Epithelial cell of prostate (primary cell): ENCODE measurements at regions not wholly inside any gene's neighbourhood (a gene's known extent, or its start where the extent isn't known, plus 50 kb on each side); places are given as distances from the start of the nearest gene placed in this dataset.
"Not testable (repeated sequence)": the region's sequence is repeated elsewhere in the genome, so short reads cannot be mapped to it uniquely, and the experiment has no call there.

ENCODE experiments used
- DNase-seq: peaks from one replicate; pipeline ENCODE4 v3.0.0-alpha.2; 2011; ENCODE audit warnings: low read depth, low spot score
- H3K27ac ChIP-seq: fragments of 450-650 bp; 2 replicates; pipeline ENCODE4 v1.5.1; 2017; ENCODE audit warnings: mild to moderate bottlenecking

DNA sequence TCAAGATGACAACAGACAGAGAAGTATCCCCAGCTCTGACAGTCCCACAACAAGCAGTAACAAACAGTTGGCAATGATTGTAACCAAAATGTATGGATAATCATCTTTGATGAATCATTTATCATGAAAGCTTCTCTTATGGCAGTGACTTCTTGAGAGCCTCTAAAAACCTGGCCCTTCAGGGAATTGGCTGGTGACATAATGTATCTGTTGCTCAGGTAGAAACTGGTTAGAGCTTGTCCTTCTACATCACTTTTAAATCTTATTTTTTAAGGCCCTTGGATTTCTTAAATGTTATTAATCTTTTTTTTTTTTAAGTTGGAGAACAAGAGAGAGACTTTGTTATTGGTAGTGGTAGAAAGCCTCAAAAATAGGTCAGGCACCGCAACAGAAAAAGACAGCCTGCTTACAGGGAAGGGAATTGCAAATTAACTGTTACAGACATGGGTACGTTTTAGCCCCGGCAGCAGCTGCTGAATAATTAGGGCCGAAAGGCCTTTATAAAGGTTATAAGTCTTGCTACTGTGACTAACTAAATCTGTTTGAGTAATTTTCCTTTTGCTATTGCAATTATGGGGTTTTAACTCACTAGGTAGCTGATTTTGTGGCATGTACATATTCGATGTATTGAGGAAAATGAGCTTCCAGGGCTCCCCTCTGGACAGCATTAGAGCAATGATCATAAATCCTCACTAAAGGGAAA lies 207.7 kb upstream of the LRRC4C start:
- no peak overlapping the region for H3K27ac ChIP-seq
- no peak for DNase-seq

DNA sequence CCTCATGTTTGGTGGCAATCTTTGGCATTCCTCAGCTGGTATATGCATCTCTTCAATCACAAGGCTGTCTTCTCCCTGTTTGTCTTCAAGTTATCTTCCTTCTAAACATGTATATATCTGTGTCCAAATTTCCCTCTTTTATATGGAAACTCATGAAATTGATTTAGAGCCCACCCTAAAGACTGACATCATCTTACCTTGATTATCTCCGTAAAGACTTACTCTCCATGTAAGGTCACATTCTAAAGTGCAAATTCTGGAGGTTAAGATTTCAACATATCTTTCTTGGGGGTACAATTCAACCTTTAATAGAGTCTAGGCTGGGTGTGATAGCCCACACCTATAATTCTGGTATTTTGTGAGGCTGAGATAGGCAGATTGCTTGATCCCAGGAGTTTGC lies 215.8 kb upstream of the LRRC4C start:
- H3K27ac ChIP-seq = no peak overlapping the region
- DNase-seq = no peak

DNA sequence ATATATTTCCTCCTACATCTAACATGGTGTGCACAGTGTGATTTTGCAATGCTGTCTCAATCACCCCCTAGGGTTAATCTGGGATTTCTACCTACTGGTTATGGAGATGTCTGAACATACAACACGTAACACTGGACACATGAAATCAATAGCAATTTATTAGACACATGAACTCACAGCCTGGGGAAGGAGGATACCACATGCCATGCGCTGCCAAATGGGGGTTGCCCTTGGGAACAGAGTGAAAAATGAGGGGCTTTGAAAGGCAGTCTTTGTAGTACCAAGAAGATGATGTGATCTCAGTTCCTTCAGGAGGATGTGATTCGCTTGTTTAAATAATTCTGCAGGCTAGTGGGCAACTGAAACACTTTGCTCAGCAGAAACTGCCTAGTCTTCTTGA lies 253.6 kb upstream of the LRRC4C start:
- H3K27ac ChIP-seq = no peak overlapping the region
- no peak for DNase-seq

DNA sequence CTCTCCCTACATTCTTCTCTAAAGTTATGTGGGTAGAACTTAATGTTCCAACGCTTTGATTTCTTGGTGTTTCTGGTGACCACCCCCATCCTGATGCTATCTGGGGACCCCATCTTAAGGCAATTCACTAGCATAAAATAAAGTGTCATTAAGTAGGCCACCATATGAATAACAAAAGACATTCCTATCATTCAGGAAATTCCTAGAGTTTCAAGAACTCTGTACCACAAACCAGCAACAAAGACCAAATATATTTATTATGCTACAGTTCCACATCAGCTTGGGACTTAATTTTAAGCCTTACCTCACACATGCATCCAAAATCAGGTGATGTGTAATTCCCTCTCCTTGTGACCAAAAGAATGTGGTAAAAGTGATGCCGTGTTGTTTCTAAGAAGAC lies 254.6 kb upstream of the LRRC4C start:
- DNase-seq = no peak
- H3K27ac ChIP-seq = no peak overlapping the region

DNA sequence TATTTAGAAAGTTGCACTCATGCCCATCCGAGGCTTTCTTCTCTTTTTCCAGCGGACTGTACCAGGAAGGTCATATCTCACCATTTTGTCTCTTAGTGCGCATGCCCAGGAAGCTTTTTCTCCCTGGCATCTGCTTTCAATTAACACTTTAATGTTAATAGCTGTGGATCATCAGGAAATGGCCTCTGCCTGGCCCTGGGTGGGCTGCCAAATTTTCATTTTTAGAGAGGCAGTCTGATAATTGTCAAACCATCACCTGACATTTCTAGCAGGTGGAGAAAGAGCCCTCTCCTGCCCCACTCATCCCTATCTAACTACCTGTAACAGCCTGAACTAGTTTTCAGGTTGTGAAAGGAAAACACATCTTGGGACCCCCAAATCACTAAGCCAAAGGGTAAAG lies 257.4 kb upstream of the LRRC4C start:
- DNase-seq = no peak
- no peak overlapping the region for H3K27ac ChIP-seq

DNA sequence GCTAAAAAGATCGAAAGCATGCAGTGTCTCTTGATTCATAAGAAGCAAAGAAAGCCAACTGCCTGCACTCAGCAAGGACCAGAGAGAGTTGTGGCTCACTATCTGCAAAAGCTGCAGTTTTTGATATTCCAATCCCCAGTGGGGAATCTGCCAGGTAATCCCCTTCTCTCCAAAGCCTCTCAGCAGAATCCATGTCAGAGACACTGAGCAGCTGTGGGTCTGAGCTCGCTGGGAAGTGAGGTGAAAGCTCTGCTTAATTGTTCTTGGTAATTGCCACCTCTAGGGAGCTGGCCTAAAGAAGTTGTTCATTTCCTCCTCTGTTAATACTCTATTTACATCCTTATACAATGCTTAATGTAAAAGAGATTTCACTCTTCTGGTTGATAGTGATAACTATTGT lies 261.3 kb upstream of the LRRC4C start:
- no peak overlapping the region for H3K27ac ChIP-seq
- no peak for DNase-seq

DNA sequence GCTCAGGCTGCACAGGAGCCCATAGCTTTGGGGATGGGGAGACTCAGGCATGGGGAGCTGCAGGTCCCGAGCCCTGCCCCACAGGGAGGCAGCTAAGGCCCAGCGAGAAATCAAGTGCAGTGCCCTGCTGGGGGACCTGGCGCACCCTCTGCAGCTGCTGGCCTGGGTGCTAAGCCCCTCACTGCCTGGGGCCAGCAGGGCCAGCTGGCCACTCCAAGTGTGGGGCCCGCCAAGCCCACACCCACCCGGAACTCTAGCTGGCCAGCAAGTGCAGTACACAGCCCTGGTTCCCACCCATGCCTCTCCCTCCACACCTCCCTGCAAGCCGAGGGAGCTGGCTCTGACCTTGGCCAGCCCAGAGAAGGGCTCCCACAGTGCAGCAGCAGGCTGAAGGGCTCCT lies 268.7 kb upstream of the LRRC4C start:
- not testable (repeated sequence) for H3K27ac ChIP-seq, DNase-seq

DNA sequence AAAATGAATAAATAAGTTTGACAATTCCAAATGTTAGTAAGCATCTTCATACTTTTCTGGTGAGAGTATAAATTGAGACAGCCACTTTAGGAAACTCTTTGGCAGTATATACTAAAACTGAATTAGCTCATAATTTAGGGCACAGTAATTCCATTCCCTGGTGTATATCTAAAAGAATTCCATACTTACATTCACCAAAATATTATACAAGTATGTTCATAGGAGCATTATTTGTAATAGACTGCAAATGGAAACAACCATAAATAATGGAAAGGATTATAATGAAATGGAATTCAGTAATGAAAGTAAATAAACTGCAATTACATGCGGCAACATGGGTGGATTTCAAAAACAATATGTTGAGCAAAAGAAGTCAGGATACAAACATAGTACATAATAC lies 315.8 kb upstream of the LRRC4C start:
- H3K27ac ChIP-seq = no peak overlapping the region
- no peak for DNase-seq

DNA sequence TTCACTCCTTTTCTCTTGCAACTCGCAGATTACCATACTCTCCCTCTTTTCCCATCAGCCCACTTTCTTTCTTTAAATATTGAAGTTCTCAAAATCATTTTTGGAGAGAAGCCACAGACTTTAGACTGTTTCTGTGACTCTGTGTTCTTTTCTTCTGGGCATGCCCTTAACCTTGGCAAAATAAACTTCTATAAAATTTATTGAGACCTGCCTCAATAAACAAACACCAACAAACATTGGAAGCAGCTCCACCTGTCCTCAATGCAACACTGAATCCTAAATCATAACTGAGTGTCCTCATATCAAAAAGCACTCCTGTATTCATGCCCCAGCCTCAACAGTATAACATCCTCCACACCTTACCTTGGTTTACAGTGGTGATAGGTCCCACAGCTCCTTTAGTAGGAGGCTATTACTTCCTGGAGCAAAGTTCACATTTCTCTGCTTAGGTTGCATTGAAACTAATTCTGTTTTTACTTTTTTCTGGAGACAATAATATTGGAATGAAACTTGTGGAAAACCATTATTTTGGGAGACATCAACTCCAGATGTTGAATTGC lies 320.0 kb upstream of the LRRC4C start:
- DNase-seq = no peak
- no peak overlapping the region for H3K27ac ChIP-seq

DNA sequence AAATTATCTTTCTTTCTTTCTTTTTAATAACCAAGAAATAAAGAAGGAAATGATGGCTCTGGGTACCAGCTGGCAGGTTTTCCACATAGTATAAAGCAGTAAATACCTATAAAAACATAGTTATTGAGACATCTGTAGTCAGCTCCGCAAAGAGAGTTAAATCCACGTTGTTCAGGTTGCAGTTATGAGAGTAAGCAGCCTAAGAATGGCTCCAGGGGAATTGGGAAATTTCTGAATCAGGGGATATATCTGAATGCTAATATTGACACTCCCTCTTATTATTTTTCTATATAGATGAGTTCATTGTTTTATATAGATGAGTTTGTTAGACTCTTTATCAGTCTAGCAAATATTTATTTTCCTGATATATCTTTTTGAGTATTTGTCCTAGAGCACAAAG lies 322.0 kb upstream of the LRRC4C start:
- DNase-seq = no peak
- no peak overlapping the region for H3K27ac ChIP-seq

DNA sequence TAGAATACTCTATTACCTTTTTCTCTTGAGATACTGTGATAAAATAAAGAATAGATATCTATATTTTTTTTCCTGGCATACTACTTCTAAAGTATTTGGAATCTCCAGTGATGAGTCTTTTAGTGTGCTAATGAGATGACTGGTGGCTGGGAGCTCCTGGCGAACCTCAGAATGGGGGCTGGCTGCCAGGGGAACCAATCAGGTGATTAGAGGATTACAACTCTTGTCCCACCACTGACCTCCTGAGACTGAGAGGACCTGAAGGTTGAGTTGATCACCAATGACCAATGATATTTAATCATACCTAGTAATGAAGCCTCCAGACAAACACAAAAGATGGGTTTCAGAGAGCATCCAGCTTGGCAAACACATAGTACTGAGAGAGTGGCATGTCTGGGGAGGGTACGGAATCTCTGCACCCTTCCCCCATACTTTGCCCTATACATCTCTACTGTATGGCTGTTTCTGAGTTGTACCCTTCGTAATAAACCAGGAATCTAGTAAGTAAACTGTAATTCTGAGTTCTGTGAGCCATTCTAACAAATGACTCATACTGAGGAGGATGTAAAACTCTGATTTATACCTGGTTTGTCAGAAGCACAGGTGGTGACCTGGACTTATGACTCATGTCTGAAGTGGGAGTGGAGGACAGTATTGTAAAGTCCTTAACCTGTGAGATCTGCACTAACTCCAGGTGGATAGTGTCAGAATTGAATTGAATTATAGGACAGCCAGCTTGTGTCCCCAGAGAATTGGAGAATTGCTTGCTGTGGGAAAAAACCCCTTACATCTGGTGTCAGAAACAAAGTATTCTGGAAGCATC lies 325.3 kb upstream of the LRRC4C start:
- peak; percentile 87 for DNase-seq
- H3K27ac ChIP-seq = peak overlapping the region; percentile 79

DNA sequence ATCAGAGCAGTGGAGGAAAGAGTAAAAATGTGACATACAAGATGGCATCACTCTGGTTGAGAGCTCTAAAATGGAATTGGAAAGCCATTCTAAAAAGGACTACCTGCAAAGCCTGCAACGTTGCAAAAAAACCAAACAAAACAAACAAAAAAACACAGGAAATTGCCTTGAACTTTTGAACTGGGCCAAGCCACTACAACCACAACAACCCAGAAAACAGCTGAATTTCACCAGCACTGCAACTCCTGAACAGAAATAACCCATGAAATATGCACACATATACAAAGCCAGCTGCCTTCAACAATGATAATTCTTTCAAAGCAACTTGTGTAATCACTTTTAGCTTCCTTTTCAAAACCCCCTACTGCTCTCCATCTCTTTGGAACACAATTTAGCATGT lies 326.6 kb upstream of the LRRC4C start:
- H3K27ac ChIP-seq = peak overlapping the region; percentile 79
- DNase-seq = no peak

DNA sequence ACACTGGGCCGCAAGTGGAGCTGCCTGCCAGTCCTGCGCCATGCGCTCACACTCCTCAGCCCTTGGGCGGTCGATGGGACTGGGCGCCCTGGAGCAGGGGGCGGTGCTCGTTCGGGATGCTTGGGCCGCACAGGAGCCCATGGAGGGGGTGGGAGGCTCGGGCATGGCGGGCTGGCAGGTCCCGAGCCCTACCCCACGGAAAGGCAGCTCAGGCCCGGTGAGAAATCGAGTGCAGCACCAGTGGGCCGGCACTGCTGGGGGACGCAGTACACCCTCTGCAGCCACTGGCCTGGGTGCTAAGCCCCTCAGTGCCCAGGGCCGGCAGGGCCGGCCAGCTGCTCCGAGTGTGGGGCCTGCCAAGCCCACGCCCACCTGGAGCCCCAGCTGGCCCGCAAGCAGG lies 328.7 kb upstream of the LRRC4C start:
- DNase-seq = no peak
- H3K27ac ChIP-seq = no peak overlapping the region

DNA sequence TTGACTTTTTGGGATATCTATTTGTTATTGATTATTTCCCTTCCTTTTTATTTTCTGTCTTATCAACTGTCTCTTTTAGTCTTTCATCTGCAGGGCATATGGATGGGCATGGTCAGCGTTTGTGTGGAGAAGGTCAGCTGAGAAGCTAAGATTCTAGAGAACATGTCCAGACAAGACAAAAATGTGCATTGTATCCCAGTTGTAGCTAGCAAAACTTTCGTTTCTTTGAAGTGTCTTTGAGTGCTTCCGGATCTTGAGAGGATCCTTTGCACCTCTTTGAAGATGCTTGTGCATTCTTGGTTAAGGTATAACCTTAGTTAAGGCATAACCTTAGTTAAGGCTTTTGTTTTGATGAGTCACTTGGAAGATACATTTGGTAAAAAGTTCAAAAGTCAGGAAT lies 329.9 kb upstream of the LRRC4C start:
- no peak for DNase-seq
- no peak overlapping the region for H3K27ac ChIP-seq

DNA sequence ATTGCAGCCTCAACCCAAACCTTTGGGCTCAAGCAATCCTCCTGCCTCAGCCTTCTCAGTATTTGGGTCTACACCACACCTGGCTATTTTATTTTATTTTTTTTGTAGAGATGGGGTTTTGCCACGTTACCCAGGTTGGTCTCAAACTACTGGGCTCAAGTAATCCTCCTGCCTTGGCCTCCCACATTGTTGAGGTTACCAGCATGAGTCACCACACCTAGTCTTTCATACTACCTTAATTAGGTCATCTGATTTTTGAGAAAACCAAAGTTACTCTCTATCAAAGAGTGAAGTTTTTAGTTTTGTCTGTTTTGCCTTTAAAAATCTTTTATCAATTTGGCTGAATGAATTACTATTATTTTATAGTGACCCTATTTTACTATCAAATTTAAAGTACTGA lies 335.6 kb upstream of the LRRC4C start:
- DNase-seq = no peak
- no peak overlapping the region for H3K27ac ChIP-seq

DNA sequence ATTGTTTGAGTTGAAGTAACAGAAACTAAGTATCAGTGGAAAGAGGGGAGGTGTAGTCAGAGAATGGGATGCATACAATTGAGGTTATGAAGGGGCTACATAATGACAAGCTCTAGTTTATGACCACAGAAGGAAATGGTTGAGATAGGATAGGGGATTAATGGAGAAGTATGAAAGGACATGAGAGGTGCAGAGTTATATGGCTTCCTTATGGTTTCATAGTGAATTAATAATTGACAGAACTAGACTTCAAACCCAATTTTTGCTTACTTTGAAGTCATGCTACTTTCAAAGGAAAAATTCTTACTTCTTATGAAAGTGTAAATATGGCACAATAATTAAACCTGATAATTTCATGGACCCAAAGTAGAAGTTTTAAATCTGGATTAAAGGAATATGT lies 340.3 kb upstream of the LRRC4C start:
- DNase-seq = no peak
- no peak overlapping the region for H3K27ac ChIP-seq

DNA sequence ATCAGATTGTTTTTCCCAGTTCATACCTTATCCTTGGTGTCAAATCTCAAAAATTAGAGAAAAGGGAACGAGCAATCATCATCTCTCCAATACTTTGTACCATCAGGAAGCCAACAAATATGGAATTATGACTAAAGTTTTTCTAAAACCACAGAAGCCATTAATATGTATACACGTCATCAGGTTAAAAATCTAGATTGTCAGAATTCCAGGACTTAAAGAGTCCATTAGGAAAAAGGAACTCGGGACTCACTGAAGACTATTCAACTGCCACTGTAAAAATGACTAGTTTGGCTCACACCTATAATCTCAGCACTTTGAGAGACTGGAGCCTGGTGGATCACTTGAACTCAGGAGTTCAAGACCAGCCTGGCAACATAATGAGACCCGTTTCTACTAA lies 344.4 kb upstream of the LRRC4C start:
- no peak for DNase-seq
- H3K27ac ChIP-seq = no peak overlapping the region

DNA sequence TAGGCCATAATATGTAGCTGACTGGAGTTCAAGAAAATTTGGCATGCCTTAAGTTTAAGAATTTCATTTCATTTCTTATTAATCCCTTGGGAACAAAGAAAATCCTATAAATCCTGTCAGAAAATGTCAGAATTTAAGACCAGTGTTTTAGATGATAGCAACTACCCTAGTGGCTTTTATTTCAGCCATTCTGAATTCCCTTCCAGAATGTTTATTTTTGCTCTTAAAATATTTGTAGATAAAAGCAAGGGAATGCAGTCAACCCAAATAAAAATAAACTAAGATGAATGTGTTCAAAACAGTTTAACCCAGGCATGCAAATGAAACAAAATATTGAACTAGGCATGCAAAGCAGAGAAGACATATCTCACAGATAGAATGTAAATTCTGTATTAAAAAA lies 356.9 kb upstream of the LRRC4C start:
- no peak overlapping the region for H3K27ac ChIP-seq
- DNase-seq = no peak

DNA sequence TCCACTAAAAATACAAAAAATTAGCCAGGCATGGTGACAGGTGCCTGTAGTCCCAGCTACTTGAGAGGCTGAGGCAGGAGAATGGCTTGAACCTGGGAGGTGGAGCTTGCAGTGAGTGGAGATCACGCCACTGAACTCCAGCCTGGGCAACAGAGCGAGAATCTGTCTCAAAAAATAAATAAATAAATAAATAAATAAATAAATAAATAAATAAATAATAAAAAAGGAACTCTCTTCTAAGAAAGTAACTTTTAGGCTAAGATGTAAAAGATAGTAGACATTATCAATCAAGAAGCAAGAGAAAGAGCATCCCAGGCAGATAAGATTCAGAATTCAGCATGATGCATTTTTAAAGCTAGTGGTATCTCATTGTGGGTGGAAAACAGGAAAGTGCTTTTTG lies 364.8 kb upstream of the LRRC4C start:
- not testable (repeated sequence) for H3K27ac ChIP-seq, DNase-seq

DNA sequence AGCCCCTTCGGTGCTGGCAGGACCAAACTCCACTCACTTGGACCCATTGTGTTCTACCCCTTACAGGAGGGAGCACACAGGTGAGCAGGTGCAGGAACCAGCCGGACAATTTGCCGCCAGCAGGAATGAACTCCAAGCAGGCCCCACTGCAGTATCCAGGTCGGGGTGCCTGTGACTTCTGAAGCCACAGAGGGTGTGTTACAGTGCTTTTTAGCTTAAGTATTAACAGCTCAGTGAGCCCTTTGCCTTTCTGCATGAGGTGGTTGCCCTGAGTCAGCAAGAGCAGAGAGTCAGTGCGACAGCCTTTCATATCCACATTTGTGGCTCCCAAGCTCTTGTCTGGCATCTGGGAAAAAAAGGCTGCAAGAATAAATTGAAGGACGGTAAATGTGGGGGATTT lies 366.6 kb upstream of the LRRC4C start:
- no peak overlapping the region for H3K27ac ChIP-seq
- DNase-seq = no peak

DNA sequence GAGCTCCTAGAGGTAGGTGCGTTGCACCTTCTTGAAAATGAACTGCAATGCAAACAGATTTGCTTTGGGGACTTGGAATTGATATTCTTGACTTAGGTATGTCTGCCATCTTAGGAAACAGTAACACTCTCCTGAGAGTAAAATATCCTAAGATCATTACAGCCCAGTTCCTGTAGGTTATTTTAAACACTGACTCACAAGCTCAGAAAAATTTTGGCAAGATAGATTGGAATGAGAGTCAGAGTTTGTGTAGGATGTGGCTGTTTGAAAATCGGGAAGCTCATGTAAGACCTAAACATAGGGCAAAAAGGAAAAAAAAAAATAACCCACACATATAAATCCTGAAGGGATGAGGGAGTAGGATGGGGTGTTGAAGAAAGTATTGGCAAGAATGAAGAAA lies 377.0 kb upstream of the LRRC4C start:
- DNase-seq = no peak
- H3K27ac ChIP-seq = no peak overlapping the region

DNA sequence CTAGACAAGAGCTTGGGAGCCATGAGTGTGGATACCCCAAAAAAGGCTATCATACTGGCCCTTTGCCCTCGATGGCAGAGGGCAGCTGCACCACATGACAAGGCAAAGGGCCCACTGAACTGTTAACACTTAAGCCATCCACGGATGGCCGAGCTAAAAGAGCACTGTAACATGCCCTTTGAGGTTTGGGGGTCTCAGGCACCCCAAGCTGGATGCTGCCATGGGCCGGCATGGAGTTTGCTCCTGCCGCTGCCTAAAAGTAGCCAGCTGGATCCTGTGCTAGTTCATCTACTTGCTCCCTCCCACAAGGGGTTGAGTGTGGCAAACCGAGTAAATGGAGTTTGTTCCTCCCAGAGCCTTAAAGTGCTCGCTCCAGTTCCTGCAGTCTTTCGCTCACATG lies 383.2 kb upstream of the LRRC4C start:
- no peak overlapping the region for H3K27ac ChIP-seq
- no peak for DNase-seq
